KMS-11 (cell line): ENCODE measurements at regions not wholly inside any gene's neighbourhood (a gene's known extent, or its start where the extent isn't known, plus 50 kb on each side); places are given as distances from the start of the nearest gene placed in this dataset.

Source experiments
- H2AFZ ChIP-seq: fragments of 200-600 bp; sonication (generic); 2 replicates; pipeline ENCODE4 v1.6.1; 2016; ENCODE audit warnings: antibody characterized with exemption, mixed run types, low read depth
- H3K27ac ChIP-seq: fragments of 200-600 bp; sonication (generic); 2 replicates; pipeline ENCODE4 v1.6.1; 2016; ENCODE audit warnings: mild to moderate bottlenecking, mixed run types
- H3K27me3 ChIP-seq: fragments of 200-600 bp; sonication (generic); 2 replicates; pipeline ENCODE4 v1.6.1; 2017; ENCODE audit warnings: mild to moderate bottlenecking, low read depth, mixed run types, moderate library complexity; ENCODE audit not compliant: insufficient read depth
- H3K36me3 ChIP-seq: fragments of 200-600 bp; sonication (generic); 2 replicates; pipeline ENCODE4 v1.6.1; 2017; ENCODE audit warnings: mild to moderate bottlenecking, mixed run types; ENCODE audit not compliant: insufficient read depth
- H3K4me1 ChIP-seq: fragments of 200-600 bp; sonication (generic); 2 replicates; pipeline ENCODE4 v1.6.1; 2016; ENCODE audit warnings: mild to moderate bottlenecking, low read depth, mixed run types; ENCODE audit not compliant: poor library complexity, severe bottlenecking
- H3K4me2 ChIP-seq: fragments of 200-600 bp; sonication (generic); 2 replicates; pipeline ENCODE4 v1.7.0; 2016; ENCODE audit warnings: mild to moderate bottlenecking, mixed run types
- H3K4me3 ChIP-seq: fragments of 200-600 bp; sonication (generic); IDR thresholded peaks from 2 replicates; pipeline ENCODE4 v1.6.1; 2017; ENCODE audit warnings: low read depth, low read length, mixed read lengths; ENCODE audit not compliant: insufficient read depth
- H3K79me2 ChIP-seq: fragments of 200-600 bp; sonication (generic); 2 replicates; pipeline ENCODE4 v1.6.1; 2016; ENCODE audit warnings: low read depth, mixed run types; ENCODE audit not compliant: insufficient read depth
- H3K9ac ChIP-seq: fragments of 200-600 bp; sonication (generic); 2 replicates; pipeline ENCODE4 v1.6.1; 2016; ENCODE audit warnings: mild to moderate bottlenecking, mixed run types
- H4K20me1 ChIP-seq: fragments of 200-600 bp; sonication (generic); 2 replicates; pipeline ENCODE4 v1.6.1; 2016; ENCODE audit warnings: mild to moderate bottlenecking, mixed run types; ENCODE audit not compliant: insufficient read depth
- CTCF ChIP-seq: fragments of 200-600 bp; sonication (generic); conservative IDR thresholded peaks from 2 replicates; pipeline ENCODE4 v1.6.1; 2017; ENCODE audit warnings: low read depth, mild to moderate bottlenecking, antibody characterized with exemption, low read length, moderate library complexity, mixed read lengths

GRCh38 chrX:22882543-22882942 is 117.2 kb upstream of the DDX53 start:
- no peaks in the 10 kb centered on the region for H4K20me1 ChIP-seq
- H3K27ac ChIP-seq, result no peak overlapping the region
- H3K4me3 ChIP-seq, result no peak overlapping the region
- H3K36me3 ChIP-seq, result no peaks in the 10 kb centered on the region
- TF ChIP-seq CTCF, result no peak
- H3K4me2 ChIP-seq, result no peak overlapping the region
- H3K9ac ChIP-seq, result no peak overlapping the region
- H2AFZ ChIP-seq, result no peak overlapping the region
- H3K4me1 ChIP-seq, result no peaks in the 10 kb centered on the region
- H3K27me3 ChIP-seq, result no peaks in the 10 kb centered on the region
- no peaks in the 10 kb centered on the region for H3K79me2 ChIP-seq

- H3K4me3 ChIP-seq, result no peak overlapping the region
- no peaks in the 10 kb centered on the region for H3K27me3 ChIP-seq
- no peak overlapping the region for H3K4me2 ChIP-seq
- no peaks in the 10 kb centered on the region for H3K79me2 ChIP-seq
- no peaks in the 10 kb centered on the region for H3K36me3 ChIP-seq
- TF ChIP-seq CTCF, result no peak
- H2AFZ ChIP-seq, result no peak overlapping the region
- H3K4me1 ChIP-seq, result no peaks in the 10 kb centered on the region
- no peak overlapping the region for H3K9ac ChIP-seq
- no peaks in the 10 kb centered on the region for H4K20me1 ChIP-seq
- no peak overlapping the region for H3K27ac ChIP-seq
Observed at GRCh38 chrX:22889819-22890218, 109.9 kb upstream of the DDX53 start.

- H3K27me3 ChIP-seq, result no peaks in the 10 kb centered on the region
- no peak overlapping the region for H3K4me3 ChIP-seq
- H3K4me2 ChIP-seq, result peak overlapping the region; percentile 44; the same call in 1 of the 2 replicates
- H4K20me1 ChIP-seq, result no peaks in the 10 kb centered on the region
- no peak for TF ChIP-seq CTCF
- peaks cover 29% of the 10 kb centered on the region for H3K4me1 ChIP-seq
- no peak overlapping the region for H3K9ac ChIP-seq
- H3K79me2 ChIP-seq, result no peaks in the 10 kb centered on the region
- no peak overlapping the region for H2AFZ ChIP-seq
- no peaks in the 10 kb centered on the region for H3K36me3 ChIP-seq
- H3K27ac ChIP-seq, result peak overlapping the region; percentile 44
Observed at GRCh38 chrX:22912616-22913015, 87.1 kb upstream of the DDX53 start.

GRCh38 chrX:22922961-22923360 is 76.8 kb upstream of the DDX53 start:
- no peaks in the 10 kb centered on the region for H3K4me1 ChIP-seq
- no peak overlapping the region for H3K4me2 ChIP-seq
- no peak overlapping the region for H3K27ac ChIP-seq
- H2AFZ ChIP-seq, result no peak overlapping the region
- no peaks in the 10 kb centered on the region for H3K27me3 ChIP-seq
- no peak overlapping the region for H3K4me3 ChIP-seq
- H3K79me2 ChIP-seq, result no peaks in the 10 kb centered on the region
- H4K20me1 ChIP-seq, result no peaks in the 10 kb centered on the region
- no peak for TF ChIP-seq CTCF
- no peaks in the 10 kb centered on the region for H3K36me3 ChIP-seq
- no peak overlapping the region for H3K9ac ChIP-seq
